ENCODE measurements at regions not wholly inside any gene's neighbourhood (a gene's known extent, or its start where the extent isn't known, plus 50 kb on each side); places are given as distances from the start of the nearest gene placed in this dataset.

DNA sequence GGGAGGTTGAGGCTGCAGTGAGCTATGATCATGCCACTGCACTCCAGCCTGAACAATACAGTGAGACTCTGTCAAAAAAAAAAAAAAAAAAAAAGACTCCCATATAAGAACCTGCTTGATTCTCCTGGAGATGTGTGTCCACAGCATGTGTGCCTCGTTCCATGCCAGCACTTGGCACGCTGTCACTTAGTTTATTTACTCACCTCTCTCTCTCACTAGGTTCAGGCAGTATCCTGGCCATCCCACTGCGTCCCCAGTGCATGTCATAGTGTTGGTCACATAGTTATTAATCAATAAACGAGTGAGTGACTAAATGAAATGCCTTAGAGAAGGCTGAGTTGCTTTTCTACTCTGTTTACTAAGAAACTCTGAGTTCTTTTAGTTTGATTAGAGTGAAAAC, 79.1 kb upstream of the GPR12 start:
- no peaks in the 10 kb centered on the region for H3K9me3 ChIP-seq (ENCODE audit: severe bottlenecking)
- no peak for TF ChIP-seq CTCF (IDR thresholded peaks at IDR 0.05; ENCODE audit: poor library complexity, severe bottlenecking)
- DNase-seq (ENCODE audit: low spot score): no peak

GRCh38 chr13:26838821-26839220, 78.2 kb upstream of the GPR12 start:
- Histone ChIP-seq H3K27me3 (ENCODE audit: insufficient read depth, poor library complexity, severe bottlenecking) (peaks cover 19% of the 10 kb centered on the region), H3K9me3 (ENCODE audit: severe bottlenecking) (no peaks in the 10 kb centered on the region), H3K36me3 (ENCODE audit: low read depth) (no peaks in the 10 kb centered on the region), H3K27ac (ENCODE audit: poor library complexity, severe bottlenecking) (no peak overlapping the region), H3K4me1 (ENCODE audit: insufficient read depth, poor library complexity, severe bottlenecking) (no peaks in the 10 kb centered on the region), H3K4me3 (ENCODE audit: severe bottlenecking) (no peak overlapping the region)
- no peak for DNase-seq (ENCODE audit: low spot score)
- TF ChIP-seq CTCF (IDR thresholded peaks at IDR 0.05; ENCODE audit: poor library complexity, severe bottlenecking): no peak
- no peak for ATAC-seq (ENCODE audit: low read depth)

More for the DNA sequence above, 79.1 kb upstream of the GPR12 start:
- ATAC-seq (ENCODE audit: low read depth): no peak
- Histone ChIP-seq H3K27ac (ENCODE audit: poor library complexity, severe bottlenecking) (no peak overlapping the region), H3K36me3 (ENCODE audit: low read depth) (no peaks in the 10 kb centered on the region), H3K4me3 (ENCODE audit: severe bottlenecking) (no peak overlapping the region), H3K4me1 (ENCODE audit: insufficient read depth, poor library complexity, severe bottlenecking) (no peaks in the 10 kb centered on the region), H3K27me3 (ENCODE audit: insufficient read depth, poor library complexity, severe bottlenecking) (peaks cover 19% of the 10 kb centered on the region)

- TF ChIP-seq CTCF (IDR thresholded peaks at IDR 0.05; ENCODE audit: poor library complexity, severe bottlenecking): no peak
- Histone ChIP-seq H3K27me3 (ENCODE audit: insufficient read depth, poor library complexity, severe bottlenecking) (peaks cover 19% of the 10 kb centered on the region), H3K9me3 (ENCODE audit: severe bottlenecking) (no peaks in the 10 kb centered on the region), H3K27ac (ENCODE audit: poor library complexity, severe bottlenecking) (no peak overlapping the region), H3K4me1 (ENCODE audit: insufficient read depth, poor library complexity, severe bottlenecking) (no peaks in the 10 kb centered on the region), H3K4me3 (ENCODE audit: severe bottlenecking) (no peak overlapping the region), H3K36me3 (ENCODE audit: low read depth) (no peaks in the 10 kb centered on the region)
- no peak for ATAC-seq (ENCODE audit: low read depth)
- no peak for DNase-seq (ENCODE audit: low spot score)
These were observed 77.4 kb upstream of the GPR12 start for GRCh38 chr13:26837997-26838396.

DNA sequence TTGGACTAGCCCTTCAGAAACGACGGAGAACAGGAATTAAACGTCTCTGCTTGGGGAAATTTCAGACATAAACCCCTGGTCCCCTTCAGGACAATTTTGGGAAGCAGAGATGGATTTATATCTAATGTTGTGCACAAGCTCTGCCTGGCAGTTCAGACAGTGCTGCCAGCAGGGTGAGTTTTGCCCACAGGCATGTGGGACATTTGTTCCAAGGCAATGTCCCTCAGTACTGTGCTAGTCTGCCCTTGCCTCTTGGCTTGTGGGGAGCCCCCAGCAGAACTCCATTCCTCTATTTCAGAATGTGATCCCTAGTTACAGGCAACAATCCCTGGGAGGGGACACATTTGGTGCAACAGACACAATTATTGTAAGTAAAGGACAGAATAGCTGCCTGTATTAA, 76.5 kb upstream of the GPR12 start:
- Histone ChIP-seq H3K27ac (ENCODE audit: poor library complexity, severe bottlenecking) (no peak overlapping the region), H3K9me3 (ENCODE audit: severe bottlenecking) (no peaks in the 10 kb centered on the region), H3K36me3 (ENCODE audit: low read depth) (no peaks in the 10 kb centered on the region), H3K4me3 (ENCODE audit: severe bottlenecking) (no peak overlapping the region), H3K27me3 (ENCODE audit: insufficient read depth, poor library complexity, severe bottlenecking) (peaks cover 14% of the 10 kb centered on the region), H3K4me1 (ENCODE audit: insufficient read depth, poor library complexity, severe bottlenecking) (no peaks in the 10 kb centered on the region)
- DNase-seq (ENCODE audit: low spot score) (no peak), ATAC-seq (ENCODE audit: low read depth) (no peak)
- TF ChIP-seq CTCF (IDR thresholded peaks at IDR 0.05; ENCODE audit: poor library complexity, severe bottlenecking): no peak

DNA sequence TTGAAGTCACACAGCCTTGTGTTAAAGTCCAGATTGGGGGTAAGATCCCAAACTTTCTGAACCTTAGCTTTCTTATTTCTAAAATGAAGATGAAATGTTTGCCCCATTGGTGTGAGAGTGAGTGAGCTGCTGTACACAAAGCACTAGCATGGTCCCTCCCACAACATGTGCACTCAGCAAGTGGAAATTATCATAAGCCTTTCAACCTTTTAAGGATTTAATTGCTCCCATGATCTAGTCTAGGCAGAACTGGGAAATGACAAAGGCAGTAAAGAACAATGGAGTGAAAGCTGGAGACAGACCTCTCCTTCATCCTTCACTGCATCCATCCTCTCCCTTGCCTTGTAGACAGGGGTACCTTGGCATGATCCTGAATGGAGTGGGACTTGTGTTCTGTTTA, 76.0 kb upstream of the GPR12 start:
- Histone ChIP-seq H3K27me3 (ENCODE audit: insufficient read depth, poor library complexity, severe bottlenecking) (peaks cover 12% of the 10 kb centered on the region), H3K4me1 (ENCODE audit: insufficient read depth, poor library complexity, severe bottlenecking) (no peaks in the 10 kb centered on the region), H3K4me3 (ENCODE audit: severe bottlenecking) (no peak overlapping the region), H3K9me3 (ENCODE audit: severe bottlenecking) (no peaks in the 10 kb centered on the region), H3K36me3 (ENCODE audit: low read depth) (no peaks in the 10 kb centered on the region), H3K27ac (ENCODE audit: poor library complexity, severe bottlenecking) (no peak overlapping the region)
- ATAC-seq (ENCODE audit: low read depth) (no peak), DNase-seq (ENCODE audit: low spot score) (no peak)
- no peak for TF ChIP-seq CTCF (IDR thresholded peaks at IDR 0.05; ENCODE audit: poor library complexity, severe bottlenecking)
